OCI-LY7 (cell line): ENCODE measurements at regions not wholly inside any gene's neighbourhood (a gene's known extent, or its start where the extent isn't known, plus 50 kb on each side); places are given as distances from the start of the nearest gene placed in this dataset.

ENCODE experiments used
- BruUV-seq: library from RNA; stranded (reverse); fragments of 400-500 nt; replicated peaks from 2 replicates; lab custom pipeline; 2021; lab: Mats Ljungman, UMichigan
- CTCF ChIA-PET: fragments of 300-600 bp; sonication (Branson Sonifier 250); formaldehyde crosslinking; loops from one replicate; lab custom pipeline; 2022; ENCODE audit warnings: antibody characterized with exemption; ENCODE audit not compliant: unreplicated experiment; lab: Charles Lee
- POLR2A ChIA-PET: fragments of 300-600 bp; sonication (Branson Sonifier 250); formaldehyde crosslinking; loops from one replicate; lab custom pipeline; 2022; ENCODE audit warnings: antibody characterized with exemption; lab: Charles Lee
- DNase-seq: peaks from one replicate; pipeline ENCODE4 v3.0.0-alpha.2; 2015; ENCODE audit warnings: low spot score
- H2AFZ ChIP-seq: fragments of 200-600 bp; sonication (generic), shearing (Covaris generic); 2 replicates; pipeline ENCODE4 v1.6.1; 2014; ENCODE audit warnings: mild to moderate bottlenecking, antibody characterized with exemption, low read length, moderate library complexity
- H3K27ac ChIP-seq: fragments of 200-600 bp; sonication (generic); 2 replicates; pipeline ENCODE4 v1.5.1; 2014; ENCODE audit warnings: mixed run types, low read depth, mild to moderate bottlenecking, moderate library complexity, low read length, inconsistent platforms; ENCODE audit not compliant: poor library complexity, severe bottlenecking
- H3K36me3 ChIP-seq: fragments of 200-600 bp; sonication (generic); 2 replicates; pipeline ENCODE4 v1.6.1; 2014; ENCODE audit warnings: mild to moderate bottlenecking, antibody characterized with exemption, low read length, moderate library complexity, mixed read lengths; ENCODE audit not compliant: insufficient read depth
- H3K4me1 ChIP-seq: fragments of 200-600 bp; sonication (generic); 2 replicates; pipeline ENCODE4 v1.5.1; 2014; ENCODE audit warnings: mild to moderate bottlenecking, low read length; ENCODE audit not compliant: insufficient read depth, poor library complexity, severe bottlenecking
- H3K4me2 ChIP-seq: fragments of 200-600 bp; sonication (generic); 2 replicates; pipeline ENCODE4 v1.6.1; 2014; ENCODE audit warnings: mild to moderate bottlenecking, low read length
- H3K4me3 ChIP-seq: fragments of 200-600 bp; sonication (generic); 2 replicates; pipeline ENCODE4 v1.5.1; 2014; ENCODE audit warnings: mild to moderate bottlenecking, low read depth, low read length; ENCODE audit not compliant: poor library complexity, severe bottlenecking
- H3K79me2 ChIP-seq: fragments of 200-600 bp; sonication (generic); 2 replicates; pipeline ENCODE4 v1.6.1; 2016; ENCODE audit warnings: low read depth, mild to moderate bottlenecking, low read length, moderate library complexity, mixed read lengths; ENCODE audit not compliant: insufficient read depth
- H3K9me2 ChIP-seq: fragments of 200-600 bp; sonication (generic); 2 replicates; pipeline ENCODE4 v1.6.1; 2016; ENCODE audit warnings: mild to moderate bottlenecking, low read length, mixed read lengths; ENCODE audit not compliant: insufficient read depth
- H3K9me3 ChIP-seq: fragments of 200-600 bp; sonication (generic); 2 replicates; pipeline ENCODE4 v1.6.1; 2014; ENCODE audit warnings: mild to moderate bottlenecking, mixed run types, low read length, mixed read lengths
- H4K20me1 ChIP-seq: fragments of 200-600 bp; sonication (generic); 2 replicates; pipeline ENCODE4 v1.6.1; 2014; ENCODE audit warnings: mild to moderate bottlenecking, antibody characterized with exemption, low read length, moderate library complexity, mixed read lengths; ENCODE audit not compliant: insufficient read depth
- EZH2phosphoT487 ChIP-seq: fragments of 200-600 bp; sonication (generic); IDR thresholded peaks from 2 replicates; pipeline ENCODE4 v1.6.1; 2018; ENCODE audit warnings: low read depth, borderline replicate concordance, mild to moderate bottlenecking, mixed run types, antibody characterized with exemption, low read length, moderate library complexity, mixed read lengths
- intact Hi-C: fragments of 100-400 bp; cut with micrococcal nuclease; formaldehyde crosslinking; loops from one replicate; pipeline ENCODE4 v1.10.0; 2022; ENCODE audit not compliant: unreplicated experiment
- TF ChIP-seq, protein P1 (sequence below): fragments of 200-600 bp; sonication (generic); conservative IDR thresholded peaks from 2 replicates; pipeline ENCODE4 v1.5.1; 2014; ENCODE audit warnings: mild to moderate bottlenecking, antibody characterized with exemption, low read length, moderate library complexity, mixed read lengths

DNA sequence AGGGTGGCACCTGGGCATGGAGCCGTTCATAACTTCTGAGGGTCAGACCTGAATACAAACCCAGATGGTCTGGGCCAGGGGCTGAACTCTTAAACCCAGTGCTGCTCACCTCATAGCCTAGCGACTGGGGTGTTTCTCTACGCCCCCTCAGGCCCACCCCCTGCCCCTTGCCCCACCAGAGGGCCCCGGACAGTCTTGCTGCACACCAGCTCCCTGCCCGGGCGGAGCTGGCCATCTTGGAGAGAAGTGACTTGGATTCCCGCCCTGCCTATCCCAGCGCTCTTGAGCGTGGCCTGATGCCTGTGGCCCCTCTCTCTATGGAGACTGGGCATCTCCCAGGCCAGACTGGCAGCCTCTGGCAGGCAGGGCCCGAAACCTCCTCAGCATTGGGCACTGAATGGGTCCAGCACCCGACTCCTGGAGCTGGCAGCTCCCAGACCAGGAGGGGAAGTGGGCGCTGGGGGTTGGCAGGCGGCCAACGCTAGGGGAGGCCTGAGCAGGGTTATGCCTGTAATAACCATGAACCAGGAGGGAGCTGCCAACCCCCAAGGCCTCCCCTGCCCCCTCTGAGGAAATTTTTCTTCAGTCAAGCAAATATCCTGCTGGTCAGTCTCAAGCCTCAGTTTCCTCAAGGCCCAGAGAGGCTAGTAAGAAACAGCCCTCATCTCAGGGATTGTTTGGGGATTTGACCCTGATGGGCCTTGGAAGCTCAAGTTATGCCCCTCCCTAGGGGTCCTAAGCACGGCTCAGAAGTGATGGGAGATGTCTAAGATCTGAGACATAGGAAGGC lies 169.5 kb downstream of the VEGFA start:
- DNase-seq, result no peak
- no peak overlapping the region for H3K27ac ChIP-seq
- ChIA-PET CTCF (interaction anchor here (0.6 kb wide), 2 partner anchors 97 to 355 kb away, joined by 3 to 5 read pairs; no protein-coding TSS in a partner anchor), POLR2A (no interaction called here)
- intact Hi-C loops, result no loop called here
- H3K4me1 ChIP-seq, result no peaks in the 10 kb centered on the region
- no peaks in the 10 kb centered on the region for H3K9me3 ChIP-seq
- no peak overlapping the region for H2AFZ ChIP-seq
- H4K20me1 ChIP-seq, result no peaks in the 10 kb centered on the region
- no peak overlapping the region for H3K4me2 ChIP-seq
- TF ChIP-seq, protein P1, sequence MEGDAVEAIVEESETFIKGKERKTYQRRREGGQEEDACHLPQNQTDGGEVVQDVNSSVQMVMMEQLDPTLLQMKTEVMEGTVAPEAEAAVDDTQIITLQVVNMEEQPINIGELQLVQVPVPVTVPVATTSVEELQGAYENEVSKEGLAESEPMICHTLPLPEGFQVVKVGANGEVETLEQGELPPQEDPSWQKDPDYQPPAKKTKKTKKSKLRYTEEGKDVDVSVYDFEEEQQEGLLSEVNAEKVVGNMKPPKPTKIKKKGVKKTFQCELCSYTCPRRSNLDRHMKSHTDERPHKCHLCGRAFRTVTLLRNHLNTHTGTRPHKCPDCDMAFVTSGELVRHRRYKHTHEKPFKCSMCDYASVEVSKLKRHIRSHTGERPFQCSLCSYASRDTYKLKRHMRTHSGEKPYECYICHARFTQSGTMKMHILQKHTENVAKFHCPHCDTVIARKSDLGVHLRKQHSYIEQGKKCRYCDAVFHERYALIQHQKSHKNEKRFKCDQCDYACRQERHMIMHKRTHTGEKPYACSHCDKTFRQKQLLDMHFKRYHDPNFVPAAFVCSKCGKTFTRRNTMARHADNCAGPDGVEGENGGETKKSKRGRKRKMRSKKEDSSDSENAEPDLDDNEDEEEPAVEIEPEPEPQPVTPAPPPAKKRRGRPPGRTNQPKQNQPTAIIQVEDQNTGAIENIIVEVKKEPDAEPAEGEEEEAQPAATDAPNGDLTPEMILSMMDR, result no peak
- no peak for TF ChIP-seq EZH2phosphoT487
- H3K79me2 ChIP-seq, result no peaks in the 10 kb centered on the region
- H3K4me3 ChIP-seq, result no peak overlapping the region
- no peaks in the 10 kb centered on the region for H3K9me2 ChIP-seq
- H3K36me3 ChIP-seq, result no peaks in the 10 kb centered on the region
- BruUV-seq, result no TSS peak

DNA sequence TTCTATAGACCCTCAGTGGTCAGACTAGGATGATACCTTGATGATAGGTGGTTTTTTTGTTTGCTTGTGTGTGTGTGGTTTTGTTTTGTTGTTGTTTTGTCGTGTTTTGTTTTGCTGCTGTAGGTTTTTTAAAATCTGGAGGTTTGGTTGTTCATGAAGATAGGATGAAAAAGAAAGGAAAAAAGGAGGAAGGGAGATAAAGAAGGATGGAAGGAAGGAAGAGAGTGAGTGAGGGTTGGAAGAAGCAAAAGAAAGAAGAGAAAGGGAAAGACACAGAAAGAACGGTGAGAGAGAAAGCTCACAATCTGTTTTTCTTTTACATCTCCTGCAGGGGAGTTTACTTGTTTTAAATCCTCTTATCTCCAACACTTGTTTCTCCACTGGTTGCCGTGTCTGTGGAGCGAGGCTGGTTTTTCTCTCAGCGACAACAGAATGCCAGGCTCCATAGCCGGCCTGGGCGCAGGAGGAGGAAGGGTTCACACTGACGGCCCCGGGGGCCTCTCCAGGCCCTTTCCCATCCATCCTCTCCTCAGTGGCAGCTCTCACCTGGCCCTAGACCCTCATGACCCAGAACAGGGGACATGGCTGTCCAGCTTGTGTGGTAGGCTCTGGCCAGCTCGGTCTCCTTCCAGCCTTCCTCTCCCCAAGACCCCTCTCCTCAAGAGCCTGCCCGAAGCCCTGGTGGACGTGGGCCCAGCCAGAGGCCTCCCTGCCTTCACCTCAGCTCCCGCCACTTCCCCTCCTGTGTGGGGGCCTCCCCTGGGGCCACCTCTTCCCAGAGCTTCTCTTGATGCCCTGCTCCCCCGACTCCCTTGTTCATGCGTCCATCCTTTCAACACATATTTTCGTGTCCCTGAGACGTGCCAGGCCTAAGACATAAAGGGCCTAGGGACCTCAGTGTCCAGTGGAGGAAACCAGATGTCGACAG lies 168.4 kb downstream of the VEGFA start:
- DNase-seq, result no peak
- H3K4me1 ChIP-seq, result no peaks in the 10 kb centered on the region
- TF ChIP-seq EZH2phosphoT487, result no peak
- TF ChIP-seq, protein P1, result no peak
- H3K36me3 ChIP-seq, result no peaks in the 10 kb centered on the region
- no peak overlapping the region for H3K27ac ChIP-seq
- ChIA-PET POLR2A (interaction anchor here (0.6 kb wide), 1 partner anchor 30 kb away, joined by 3 read pairs; no protein-coding TSS in a partner anchor), CTCF (interaction anchor here (0.5 kb wide), 1 partner anchor 134 kb away, joined by 4 read pairs; no protein-coding TSS in a partner anchor)
- no TSS peak for BruUV-seq
- H2AFZ ChIP-seq, result no peak overlapping the region
- H3K9me2 ChIP-seq, result no peaks in the 10 kb centered on the region
- no peaks in the 10 kb centered on the region for H4K20me1 ChIP-seq
- no peak overlapping the region for H3K4me3 ChIP-seq
- H3K4me2 ChIP-seq, result no peak overlapping the region
- no peaks in the 10 kb centered on the region for H3K9me3 ChIP-seq
- intact Hi-C loops, result no loop called here
- no peaks in the 10 kb centered on the region for H3K79me2 ChIP-seq
